GM08714 (cell line): ENCODE measurements at regions not wholly inside any gene's neighbourhood (a gene's known extent, or its start where the extent isn't known, plus 50 kb on each side); places are given as distances from the start of the nearest gene placed in this dataset.

Source experiments
- H3K4me3 ChIP-seq: fragments of 200-500 bp; sonication (Bioruptor generic); 2 replicates; pipeline ENCODE4 v1.5.1; 2014; ENCODE audit warnings: mild to moderate bottlenecking, low read length, inconsistent platforms
- ZNF274 ChIP-seq: IDR thresholded peaks from 2 replicates; pipeline ENCODE4 v1.6.1; 2012; ENCODE audit warnings: mild to moderate bottlenecking, low read depth, low read length

- H3K4me3 ChIP-seq = no peak overlapping the region
Observed at GRCh38 chr3:117136003-117136402, 426.4 kb downstream of the TUSC7 start.

GRCh38 chr3:117137065-117137464 is 427.5 kb downstream of the TUSC7 start:
- no peak overlapping the region for H3K4me3 ChIP-seq
- no peak for TF ChIP-seq ZNF274

More at GRCh38 chr3:117136003-117136402, 426.4 kb downstream of the TUSC7 start:
- TF ChIP-seq ZNF274 = no peak

GRCh38 chr3:117139681-117140080 is 430.1 kb downstream of the TUSC7 start:
- no peak for TF ChIP-seq ZNF274
- no peak overlapping the region for H3K4me3 ChIP-seq

- no peak overlapping the region for H3K4me3 ChIP-seq
- no peak for TF ChIP-seq ZNF274
Observed at GRCh38 chr3:117141812-117142211, 432.2 kb downstream of the TUSC7 start.

- no peak for TF ChIP-seq ZNF274
- H3K4me3 ChIP-seq = no peak overlapping the region
Observed at GRCh38 chr3:117144853-117145252, 435.3 kb downstream of the TUSC7 start.

- no peak for TF ChIP-seq ZNF274
- H3K4me3 ChIP-seq = no peak overlapping the region
Observed at GRCh38 chr3:117145677-117146076, 436.1 kb downstream of the TUSC7 start.

GRCh38 chr3:117146571-117146970 is 437.0 kb downstream of the TUSC7 start:
- no peak for TF ChIP-seq ZNF274
- no peak overlapping the region for H3K4me3 ChIP-seq

- no peak for TF ChIP-seq ZNF274
- H3K4me3 ChIP-seq = no peak overlapping the region
Observed at GRCh38 chr3:117149584-117149983, 440.0 kb downstream of the TUSC7 start.

- TF ChIP-seq ZNF274 = no peak
- H3K4me3 ChIP-seq = no peak overlapping the region
Observed at GRCh38 chr3:117150628-117151027, 441.0 kb downstream of the TUSC7 start.

GRCh38 chr3:117160176-117160575 is 450.6 kb downstream of the TUSC7 start:
- H3K4me3 ChIP-seq = no peak overlapping the region
- TF ChIP-seq ZNF274 = no peak

GRCh38 chr3:117161816-117162215 is 452.2 kb downstream of the TUSC7 start:
- no peak overlapping the region for H3K4me3 ChIP-seq
- TF ChIP-seq ZNF274 = no peak

GRCh38 chr3:117165176-117165575 is 455.6 kb downstream of the TUSC7 start:
- no peak overlapping the region for H3K4me3 ChIP-seq
- no peak for TF ChIP-seq ZNF274

- no peak for TF ChIP-seq ZNF274
- no peak overlapping the region for H3K4me3 ChIP-seq
Observed at GRCh38 chr3:117165601-117166051, 456.0 kb downstream of the TUSC7 start.

- H3K4me3 ChIP-seq = no peak overlapping the region
- TF ChIP-seq ZNF274 = no peak
Observed at GRCh38 chr3:117168896-117169295, 459.3 kb downstream of the TUSC7 start.

GRCh38 chr3:117170094-117170493 is 460.5 kb downstream of the TUSC7 start:
- H3K4me3 ChIP-seq = no peak overlapping the region
- TF ChIP-seq ZNF274 = no peak

- no peak overlapping the region for H3K4me3 ChIP-seq
- TF ChIP-seq ZNF274 = no peak
Observed at GRCh38 chr3:117171124-117171523, 461.5 kb downstream of the TUSC7 start.

GRCh38 chr3:117172426-117172825 is 462.8 kb downstream of the TUSC7 start:
- TF ChIP-seq ZNF274 = no peak
- H3K4me3 ChIP-seq = no peak overlapping the region

GRCh38 chr3:117181222-117181621 is 471.6 kb downstream of the TUSC7 start:
- TF ChIP-seq ZNF274 = no peak
- no peak overlapping the region for H3K4me3 ChIP-seq
